T-helper 2 cell treated with Interferon-gamma antibody and Interleukin-4, amounts not matched to agents 5 μg/mL and 100 μg/mL, for 36 hours (primary cell): ENCODE measurements at regions not wholly inside any gene's neighbourhood (a gene's known extent, or its start where the extent isn't known, plus 50 kb on each side); places are given as distances from the start of the nearest gene placed in this dataset.

Experiments
- DNase-seq: peaks from one replicate; pipeline ENCODE4 v3.0.0; 2021; ENCODE audit warnings: low spot score
- H3K27ac Mint-ChIP-seq: one replicate; pipeline ENCODE4 v1.8.0; 2021; ENCODE audit warnings: mild to moderate bottlenecking, mixed read lengths
- H3K27me3 Mint-ChIP-seq: one replicate; pipeline ENCODE4 v1.8.0; 2021; ENCODE audit warnings: low read depth, mixed read lengths
- H3K36me3 Mint-ChIP-seq: one replicate; pipeline ENCODE4 v1.8.0; 2021; ENCODE audit warnings: low read depth, mixed read lengths
- H3K4me1 Mint-ChIP-seq: one replicate; pipeline ENCODE4 v1.8.0; 2021; ENCODE audit warnings: low read depth, mixed read lengths
- H3K4me3 Mint-ChIP-seq: one replicate; pipeline ENCODE4 v1.8.0; 2022; ENCODE audit warnings: mild to moderate bottlenecking, moderate library complexity, mixed read lengths
- H3K9me3 Mint-ChIP-seq: one replicate; pipeline ENCODE4 v1.8.0; 2021; ENCODE audit warnings: mixed read lengths

DNA sequence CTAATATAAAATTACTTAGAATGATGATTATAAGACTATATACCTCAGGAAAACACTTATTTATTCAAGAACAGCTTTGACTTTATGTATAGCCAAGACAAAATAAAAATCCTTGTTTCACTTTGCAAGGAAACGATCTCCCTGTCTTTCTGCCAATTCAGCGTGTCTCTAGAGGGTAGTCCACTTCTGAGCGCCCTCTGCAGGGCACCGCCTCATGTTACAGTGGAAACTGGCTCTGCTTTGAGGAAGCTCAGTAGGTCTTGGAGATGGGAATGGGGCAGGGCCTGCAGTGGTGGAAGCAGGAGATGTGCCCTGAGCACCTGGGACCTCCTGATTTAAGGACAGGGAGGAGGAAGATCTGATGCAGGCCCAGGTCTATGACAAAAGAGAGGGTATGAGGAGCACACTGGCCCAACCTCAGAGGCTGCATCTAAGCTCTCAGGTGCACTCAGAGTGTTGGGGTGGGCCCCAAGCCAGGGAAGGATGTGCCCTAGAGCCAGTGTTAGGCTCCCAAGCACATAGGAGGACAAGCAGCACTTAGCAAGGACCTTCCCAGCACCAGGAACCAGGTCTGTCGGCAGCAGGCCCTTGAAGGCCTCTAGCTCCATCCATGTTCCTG, 481.0 kb downstream of the TNS3 start:
- Mint-ChIP-seq H3K27me3 (no peaks in the 10 kb centered on the region), H3K4me1 (no peaks in the 10 kb centered on the region), H3K4me3 (no peak overlapping the region), H3K36me3 (no peaks in the 10 kb centered on the region), H3K9me3 (no peaks in the 10 kb centered on the region), H3K27ac (no peak overlapping the region)
- no peak for DNase-seq

- H3K4me1 Mint-ChIP-seq, result no peaks in the 10 kb centered on the region
- H3K36me3 Mint-ChIP-seq, result no peaks in the 10 kb centered on the region
- H3K27ac Mint-ChIP-seq, result no peak overlapping the region
- no peaks in the 10 kb centered on the region for H3K27me3 Mint-ChIP-seq
- no peaks in the 10 kb centered on the region for H3K9me3 Mint-ChIP-seq
- H3K4me3 Mint-ChIP-seq, result no peak overlapping the region
- DNase-seq, result no peak
These were observed 481.6 kb downstream of the TNS3 start for GRCh38 chr7:47100148-47100816.

GRCh38 chr7:47097431-47097830, 484.5 kb downstream of the TNS3 start:
- Mint-ChIP-seq H3K27ac (no peak overlapping the region), H3K27me3 (no peaks in the 10 kb centered on the region), H3K36me3 (no peaks in the 10 kb centered on the region), H3K4me3 (no peak overlapping the region), H3K4me1 (no peaks in the 10 kb centered on the region), H3K9me3 (no peaks in the 10 kb centered on the region)
- no peak for DNase-seq

- Mint-ChIP-seq H3K27ac (no peak overlapping the region), H3K4me3 (no peak overlapping the region), H3K9me3 (no peaks in the 10 kb centered on the region), H3K4me1 (no peaks in the 10 kb centered on the region), H3K36me3 (no peaks in the 10 kb centered on the region), H3K27me3 (no peaks in the 10 kb centered on the region)
- DNase-seq, result no peak
These were observed 486.0 kb downstream of the TNS3 start for GRCh38 chr7:47095946-47096345.

GRCh38 chr7:47094462-47094861, 487.4 kb downstream of the TNS3 start:
- H3K36me3 Mint-ChIP-seq, result no peaks in the 10 kb centered on the region
- H3K27me3 Mint-ChIP-seq, result no peaks in the 10 kb centered on the region
- H3K9me3 Mint-ChIP-seq, result no peaks in the 10 kb centered on the region
- H3K4me1 Mint-ChIP-seq, result no peaks in the 10 kb centered on the region
- DNase-seq, result no peak
- H3K27ac Mint-ChIP-seq, result no peak overlapping the region
- H3K4me3 Mint-ChIP-seq, result no peak overlapping the region

DNA sequence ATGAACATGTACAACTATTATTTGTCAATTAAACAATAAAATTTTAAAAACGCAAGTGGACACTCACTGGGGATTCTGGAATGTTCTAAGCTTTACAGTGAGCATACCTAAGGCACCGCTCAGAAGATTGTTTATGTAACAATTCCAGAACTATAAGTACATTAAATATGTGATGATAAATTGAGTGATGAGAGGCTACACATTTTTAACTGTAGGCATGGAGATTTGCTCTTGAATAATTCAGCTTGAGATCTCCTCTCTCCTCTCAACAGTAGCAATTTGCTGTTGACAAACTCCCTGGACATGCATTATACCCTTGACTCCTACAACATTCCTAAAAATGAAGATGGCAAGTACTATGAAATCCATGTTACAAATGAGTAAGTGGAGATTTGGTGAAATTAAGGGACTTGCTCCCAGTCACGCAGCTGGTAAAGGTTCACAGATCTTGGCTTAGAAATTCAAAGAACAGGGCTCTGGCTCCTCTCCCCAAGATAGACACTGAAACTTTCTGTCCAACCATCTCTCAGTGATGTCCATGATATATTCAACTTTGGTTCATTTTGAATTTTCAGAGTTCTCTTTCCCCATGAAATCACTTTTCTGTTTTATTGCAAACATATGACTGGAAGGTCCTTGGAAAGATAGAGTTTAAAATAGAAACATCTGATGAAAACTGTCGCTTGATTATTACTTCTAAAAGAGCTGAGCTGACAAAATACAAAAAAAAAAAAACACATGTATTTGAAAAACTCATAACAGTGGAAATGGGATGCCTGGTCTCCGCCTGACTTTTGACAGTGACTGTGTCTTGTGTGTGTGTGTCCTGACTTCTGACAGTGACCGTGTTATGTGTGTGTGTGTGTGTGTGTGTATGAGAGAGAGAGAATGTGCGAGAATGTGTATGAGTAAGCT, 488.3 kb downstream of the TNS3 start:
- Mint-ChIP-seq H3K36me3 (no peaks in the 10 kb centered on the region), H3K27me3 (no peaks in the 10 kb centered on the region), H3K4me1 (no peaks in the 10 kb centered on the region), H3K4me3 (no peak overlapping the region), H3K27ac (no peak overlapping the region), H3K9me3 (no peaks in the 10 kb centered on the region)
- DNase-seq, result no peak

GRCh38 chr7:47092336-47092735, 489.6 kb downstream of the TNS3 start:
- no peak overlapping the region for H3K4me3 Mint-ChIP-seq
- H3K27me3 Mint-ChIP-seq, result no peaks in the 10 kb centered on the region
- no peak for DNase-seq
- H3K36me3 Mint-ChIP-seq, result no peaks in the 10 kb centered on the region
- no peaks in the 10 kb centered on the region for H3K4me1 Mint-ChIP-seq
- no peaks in the 10 kb centered on the region for H3K9me3 Mint-ChIP-seq
- H3K27ac Mint-ChIP-seq, result no peak overlapping the region

DNA sequence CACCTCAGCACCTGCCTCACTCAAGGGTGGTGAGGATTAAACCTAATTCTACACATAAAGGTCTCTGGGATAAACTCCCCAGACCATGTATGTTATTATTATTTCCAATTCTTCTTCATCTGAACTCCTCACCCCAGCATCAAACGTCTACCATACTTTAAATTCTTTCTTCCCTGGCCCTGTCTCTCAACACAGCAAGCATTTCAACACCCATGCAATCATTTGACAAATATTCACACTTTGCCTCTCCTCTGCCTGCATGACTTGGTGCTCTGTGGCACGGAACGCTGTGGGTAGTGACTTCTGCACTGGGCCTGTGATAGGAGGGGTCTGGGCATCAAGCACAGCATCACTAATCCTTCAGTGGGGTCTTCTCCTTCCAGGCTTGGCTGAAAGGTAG, 490.8 kb downstream of the TNS3 start:
- H3K36me3 Mint-ChIP-seq, result no peaks in the 10 kb centered on the region
- H3K9me3 Mint-ChIP-seq, result no peaks in the 10 kb centered on the region

DNA sequence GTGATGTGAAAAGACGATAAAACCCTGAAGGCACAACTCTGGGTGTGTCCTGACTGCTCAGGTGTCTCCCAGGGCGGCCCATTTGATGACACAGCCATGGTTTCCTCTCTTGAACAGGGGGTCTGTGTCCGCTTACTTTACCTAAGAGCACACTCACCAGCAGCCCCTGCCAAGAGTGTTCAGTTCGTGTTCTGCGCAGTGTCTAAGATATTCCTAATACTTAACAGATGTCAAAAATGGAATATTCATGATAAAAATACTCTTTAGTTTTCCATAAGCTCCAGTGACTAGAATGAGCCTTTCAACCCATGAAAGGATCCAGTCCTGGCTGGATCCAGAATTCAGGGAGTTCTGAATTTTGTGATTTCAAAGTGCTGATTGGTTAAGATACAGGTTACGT, 492.4 kb downstream of the TNS3 start:
- H3K36me3 Mint-ChIP-seq, result no peaks in the 10 kb centered on the region
- no peak for DNase-seq
- H3K27ac Mint-ChIP-seq, result no peak overlapping the region
- no peak overlapping the region for H3K4me3 Mint-ChIP-seq
- H3K4me1 Mint-ChIP-seq, result no peaks in the 10 kb centered on the region
- no peaks in the 10 kb centered on the region for H3K9me3 Mint-ChIP-seq
- H3K27me3 Mint-ChIP-seq, result no peaks in the 10 kb centered on the region

More for the DNA sequence above, 490.8 kb downstream of the TNS3 start:
- Mint-ChIP-seq H3K4me3 (no peak overlapping the region), H3K4me1 (no peaks in the 10 kb centered on the region), H3K27me3 (no peaks in the 10 kb centered on the region), H3K27ac (no peak overlapping the region)
- DNase-seq, result no peak

DNA sequence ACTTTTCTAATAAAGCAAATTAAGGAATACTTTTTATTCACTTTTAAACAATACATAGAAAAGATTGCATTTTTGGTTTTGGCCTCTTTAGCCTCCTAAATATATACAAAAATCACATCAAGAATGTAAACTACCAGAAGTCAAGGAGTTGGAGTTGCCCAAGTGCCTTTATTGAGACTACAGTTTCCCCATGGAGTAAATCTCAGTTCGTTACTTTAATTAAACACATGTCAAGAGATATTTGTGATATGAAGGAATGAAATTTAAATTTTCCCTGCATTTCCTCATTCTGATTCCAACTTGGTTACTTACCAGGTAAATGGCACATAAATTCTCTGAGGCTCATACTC, 492.9 kb downstream of the TNS3 start:
- Mint-ChIP-seq H3K36me3 (no peaks in the 10 kb centered on the region), H3K4me1 (no peaks in the 10 kb centered on the region), H3K27me3 (no peaks in the 10 kb centered on the region), H3K4me3 (no peak overlapping the region), H3K27ac (no peak overlapping the region), H3K9me3 (no peaks in the 10 kb centered on the region)
- DNase-seq, result no peak

DNA sequence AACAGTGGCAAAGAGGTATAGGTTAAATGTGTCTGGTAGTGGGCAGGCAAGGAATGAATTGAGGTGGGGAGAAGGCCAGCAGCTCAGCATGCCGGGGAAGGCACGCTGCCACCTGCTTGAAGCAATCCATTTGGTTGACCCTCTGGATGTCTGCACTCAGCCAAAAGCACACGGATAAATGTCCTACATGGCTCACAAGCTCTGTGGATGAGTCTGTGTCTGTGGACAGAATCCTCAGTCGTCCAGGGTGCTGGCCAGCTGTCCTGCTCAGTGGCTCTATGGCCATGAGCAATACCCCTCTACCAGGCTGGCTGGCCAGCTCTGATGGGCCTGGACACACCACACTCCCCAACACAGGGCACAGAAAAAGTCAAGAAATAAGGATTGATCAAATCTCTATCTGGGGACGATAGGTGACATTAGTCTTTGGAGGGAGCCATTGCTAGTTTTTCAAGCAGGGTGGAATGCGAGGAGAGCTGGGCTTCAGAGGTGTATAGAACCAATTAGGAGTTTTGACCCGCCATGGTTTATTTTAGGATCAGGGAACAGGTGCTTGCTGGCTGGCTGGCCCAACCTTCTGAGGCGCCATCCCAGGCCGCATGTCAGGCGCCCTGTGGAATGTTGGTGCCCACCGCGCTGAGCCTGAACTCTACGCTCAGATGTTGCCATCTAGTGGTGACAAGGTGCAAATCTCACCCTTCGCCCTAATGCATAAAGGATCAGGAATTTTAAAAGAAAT, 493.4 kb downstream of the TNS3 start:
- H3K27me3 Mint-ChIP-seq, result no peaks in the 10 kb centered on the region
- H3K36me3 Mint-ChIP-seq, result no peaks in the 10 kb centered on the region
- no peak overlapping the region for H3K27ac Mint-ChIP-seq
- no peaks in the 10 kb centered on the region for H3K9me3 Mint-ChIP-seq
- H3K4me1 Mint-ChIP-seq, result no peaks in the 10 kb centered on the region
- DNase-seq, result no peak
- H3K4me3 Mint-ChIP-seq, result no peak overlapping the region

- H3K4me3 Mint-ChIP-seq, result no peak overlapping the region
- H3K9me3 Mint-ChIP-seq, result no peaks in the 10 kb centered on the region
- H3K36me3 Mint-ChIP-seq, result no peaks in the 10 kb centered on the region
- no peaks in the 10 kb centered on the region for H3K4me1 Mint-ChIP-seq
- H3K27ac Mint-ChIP-seq, result no peak overlapping the region
- no peak for DNase-seq
- H3K27me3 Mint-ChIP-seq, result no peaks in the 10 kb centered on the region
These were observed 494.0 kb downstream of the TNS3 start for GRCh38 chr7:47087866-47088265.

DNA sequence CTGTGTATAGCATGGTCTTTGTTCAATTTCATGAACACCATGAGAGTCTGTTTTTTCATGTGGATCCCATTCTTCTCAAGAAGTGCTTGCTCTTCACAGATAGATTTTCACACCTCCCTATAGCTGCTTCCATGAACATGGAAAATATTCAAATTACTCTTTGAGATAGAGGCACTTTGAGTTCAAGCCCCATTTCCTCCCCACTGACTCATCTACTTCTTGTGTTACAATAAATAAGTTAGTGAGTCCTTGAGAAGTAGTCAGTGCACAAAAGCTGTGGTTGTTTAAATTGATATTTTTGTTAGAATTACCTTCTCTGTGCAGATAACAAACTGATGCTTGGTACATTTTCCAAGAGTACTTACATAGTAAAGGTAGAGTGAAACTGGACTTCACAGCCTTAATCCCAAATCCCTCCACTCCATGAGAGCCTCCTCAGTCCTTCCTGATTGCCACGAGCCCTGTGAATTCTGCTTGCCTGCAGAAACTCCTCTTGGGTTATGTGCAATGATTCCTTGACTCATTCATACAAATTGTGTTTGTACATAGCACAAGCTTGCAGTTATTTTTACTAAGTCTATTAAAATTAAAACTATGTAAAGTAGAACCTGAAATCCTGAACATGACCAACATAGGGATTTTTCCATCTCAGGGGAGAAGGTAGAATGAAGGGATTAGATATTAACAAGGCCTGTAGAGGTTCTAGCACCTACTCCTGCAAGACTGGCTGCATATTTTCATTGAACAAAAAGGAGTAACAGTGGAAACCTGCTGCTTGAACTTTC, 496.2 kb downstream of the TNS3 start:
- Mint-ChIP-seq H3K4me1 (no peaks in the 10 kb centered on the region), H3K27ac (no peak overlapping the region), H3K36me3 (no peaks in the 10 kb centered on the region), H3K4me3 (no peak overlapping the region), H3K9me3 (no peaks in the 10 kb centered on the region), H3K27me3 (no peaks in the 10 kb centered on the region)
- DNase-seq, result no peak
